ENCODE measurements at regions not wholly inside any gene's neighbourhood (a gene's known extent, or its start where the extent isn't known, plus 50 kb on each side); places are given as distances from the start of the nearest gene placed in this dataset.

GRCh38 chr6:105759946-105760345, 326.2 kb upstream of the PRDM1 start:
- no peak for TF ChIP-seq PCBP2 (optimal IDR thresholded peaks at IDR 0.05; ENCODE audit: low read depth, low read length, poor library complexity, severe bottlenecking)
- no peak for TF ChIP-seq CHD2 (IDR thresholded peaks at IDR 0.05; ENCODE audit: low read depth, low read length)
- TF ChIP-seq, protein P1, sequence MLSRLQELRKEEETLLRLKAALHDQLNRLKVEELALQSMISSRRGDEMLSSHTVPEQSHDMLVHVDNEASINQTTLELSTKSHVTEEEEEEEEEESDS (CRISPR knock-in tag; IDR thresholded peaks at IDR 0.05; ENCODE audit: borderline replicate concordance): no peak
- TF ChIP-seq ZNF672 (CRISPR knock-in tag; IDR thresholded peaks at IDR 0.05): no peak
- no peak for TF ChIP-seq CTCF (CRISPR knock-in tag; IDR thresholded peaks at IDR 0.05)
- TF ChIP-seq SMAD1 (CRISPR knock-in tag; IDR thresholded peaks at IDR 0.05; ENCODE audit: borderline replicate concordance, low read depth): no peak
